GM13977 (cell line): ENCODE measurements at regions not wholly inside any gene's neighbourhood (a gene's known extent, or its start where the extent isn't known, plus 50 kb on each side); places are given as distances from the start of the nearest gene placed in this dataset.

Experiments
- DNase-seq: peaks from one replicate; pipeline ENCODE4 v3.0.0; 2012; ENCODE audit warnings: low spot score
- CTCF ChIP-seq: IDR thresholded peaks from 2 replicates; pipeline ENCODE4 v1.5.1; 2012; ENCODE audit warnings: mild to moderate bottlenecking, control low read depth; ENCODE audit not compliant: insufficient read depth; ENCODE audit errors: extremely low read depth, missing control alignments
- in situ Hi-C: fragments of 300-500 bp; cut with MboI; formaldehyde crosslinking; loops from one replicate; pipeline ENCODE4 v1.12.0; 2022; ENCODE audit warnings: low sequenced_read_pairs, low pct_unique_long_range_greater_than_20kb, mixed read lengths, inconsistent platforms; ENCODE audit not compliant: unreplicated experiment

DNA sequence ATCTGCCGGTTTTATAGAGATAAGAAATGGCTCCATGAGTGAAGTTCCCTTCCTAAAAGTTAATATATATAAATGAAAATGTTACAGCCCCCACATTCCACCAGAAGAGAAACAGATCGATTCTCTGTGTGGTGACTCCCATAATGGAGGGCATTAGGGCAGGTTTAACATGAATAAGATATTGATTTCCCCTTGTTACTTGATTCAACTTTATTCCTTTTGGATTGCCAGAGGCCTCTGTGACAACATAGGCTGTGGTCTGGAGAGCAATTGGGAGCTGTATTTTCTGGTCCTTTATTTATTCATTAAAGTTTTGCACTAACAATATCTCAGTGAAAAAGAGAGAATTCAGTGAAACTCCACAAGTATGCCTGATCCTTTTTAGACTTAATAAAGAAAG, 125.2 kb upstream of the CCDC196 start:
- in situ Hi-C loops = no loop called here

DNA sequence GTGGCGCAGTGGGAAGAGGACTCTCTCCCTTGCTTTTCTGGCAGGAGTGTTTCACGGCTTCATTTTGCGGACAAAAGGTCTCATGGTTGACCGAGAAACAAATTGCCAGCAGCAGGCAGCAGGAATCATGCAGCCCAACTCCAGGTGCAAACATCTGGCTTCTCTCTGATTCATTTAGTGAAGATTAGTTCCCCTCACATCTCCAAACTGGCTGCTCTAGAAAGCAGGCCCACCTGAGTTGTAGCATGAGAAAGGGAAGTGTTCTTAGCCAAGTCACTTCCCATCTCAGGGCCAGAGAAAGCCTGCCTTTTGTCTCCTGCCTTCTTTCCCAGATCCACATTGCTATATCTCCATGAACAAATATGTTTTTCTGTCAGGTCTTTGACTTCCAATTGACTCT, 120.8 kb upstream of the CCDC196 start:
- no peak for TF ChIP-seq CTCF

More for the DNA sequence above, 125.2 kb upstream of the CCDC196 start:
- no peak for TF ChIP-seq CTCF
- no peak for DNase-seq

DNA sequence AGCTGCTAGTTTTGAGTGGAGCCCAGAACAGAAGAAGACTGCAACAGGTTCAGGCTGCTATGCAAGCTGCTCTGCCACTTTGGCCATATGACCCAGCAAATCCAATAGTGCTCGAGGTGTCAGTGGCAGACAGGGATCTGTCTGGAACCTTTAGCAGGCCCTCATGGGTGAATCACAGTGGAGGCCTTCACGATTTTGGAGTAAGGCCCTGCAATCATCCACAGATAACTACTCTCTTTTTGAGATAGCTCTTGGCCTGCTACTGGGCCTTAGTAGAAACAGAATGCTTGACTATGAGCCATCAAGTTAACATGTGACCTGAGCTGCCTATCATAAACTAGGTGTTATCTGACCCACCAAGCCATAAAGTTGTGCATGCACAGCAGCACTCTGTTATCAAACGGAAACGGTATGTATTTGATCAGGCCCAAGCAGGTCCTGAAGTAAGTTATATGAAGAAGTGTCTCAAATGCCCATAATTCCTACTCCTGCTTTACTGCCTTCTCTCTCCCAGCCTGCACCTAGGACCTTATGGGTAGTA, 116.9 kb upstream of the CCDC196 start:
- DNase-seq = no peak
- in situ Hi-C loops = no loop called here
- TF ChIP-seq CTCF = no peak

More for the DNA sequence above, 120.8 kb upstream of the CCDC196 start:
- in situ Hi-C loops = no loop called here
- DNase-seq = no peak

DNA sequence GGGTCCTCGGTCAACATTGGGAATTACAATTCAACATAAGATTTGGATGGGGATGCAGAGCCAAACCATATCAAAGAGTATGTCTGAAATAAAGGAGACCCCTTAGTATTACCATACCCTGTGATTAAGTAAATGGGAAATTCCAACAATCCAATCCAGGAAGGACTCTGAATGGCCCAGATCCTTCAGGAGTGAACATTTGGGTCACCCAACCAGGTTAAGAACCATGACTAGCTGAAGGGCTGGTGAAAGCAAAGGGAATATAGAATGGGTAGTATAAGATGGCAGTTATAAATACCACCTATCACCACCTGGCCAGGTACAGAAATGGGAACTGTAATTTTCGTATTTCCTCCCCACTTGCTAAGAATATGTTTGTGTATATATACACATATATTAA, 114.4 kb upstream of the CCDC196 start:
- in situ Hi-C loops = no loop called here
- TF ChIP-seq CTCF = no peak
- DNase-seq = no peak

- no peak for TF ChIP-seq CTCF
- no peak for DNase-seq
Measured at GRCh38 chr14:66375046-66375964, 110.9 kb upstream of the CCDC196 start.

DNA sequence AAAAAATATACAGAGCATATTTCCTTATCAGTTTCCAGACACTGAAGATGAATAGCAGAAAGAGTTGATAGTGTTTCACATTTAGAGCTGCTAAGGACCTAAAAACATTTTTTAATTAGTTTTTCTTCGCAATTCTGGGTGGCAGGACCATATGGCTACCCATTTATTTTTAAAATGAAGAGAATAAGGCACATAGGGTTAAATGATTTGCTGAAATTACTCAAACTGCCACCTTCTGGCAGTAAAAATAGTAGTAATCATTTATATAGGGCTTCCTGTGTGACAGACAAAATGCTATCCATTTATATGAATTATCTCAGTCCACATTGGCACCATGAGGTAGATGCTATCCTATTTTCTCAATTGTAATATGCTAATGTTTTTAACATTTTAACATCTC, 108.6 kb upstream of the CCDC196 start:
- no peak for DNase-seq
- in situ Hi-C loops = no loop called here
- TF ChIP-seq CTCF = no peak

More at GRCh38 chr14:66375046-66375964, 110.9 kb upstream of the CCDC196 start:
- in situ Hi-C loops = no loop called here
